Mesothelial cell of epicardium (in vitro differentiated cells): ENCODE measurements at regions not wholly inside any gene's neighbourhood (a gene's known extent, or its start where the extent isn't known, plus 50 kb on each side); places are given as distances from the start of the nearest gene placed in this dataset.

Experiments used
- DNase-seq, 2 experiments: peaks; one replicate each; pipeline ENCODE4 v3.0.0; 2021; ENCODE audit warnings: low spot score in 2 of 2; ENCODE audit not compliant: unreplicated experiment in 2 of 2
- H3K27ac Mint-ChIP-seq: 2 replicates; pipeline ENCODE4 v1.8.0; 2021; ENCODE audit warnings: mixed read lengths
- H3K27me3 Mint-ChIP-seq: 2 replicates; pipeline ENCODE4 v1.8.0; 2021; ENCODE audit warnings: low read depth, mixed read lengths
- H3K36me3 Mint-ChIP-seq: 2 replicates; pipeline ENCODE4 v1.8.0; 2021; ENCODE audit warnings: mixed read lengths
- H3K4me1 Mint-ChIP-seq: 2 replicates; pipeline ENCODE4 v1.8.0; 2021; ENCODE audit warnings: mixed read lengths
- H3K4me3 Mint-ChIP-seq: 2 replicates; pipeline ENCODE4 v1.8.0; 2021; ENCODE audit warnings: mild to moderate bottlenecking, moderate library complexity, mixed read lengths
- H3K9me3 Mint-ChIP-seq: 2 replicates; pipeline ENCODE4 v1.8.0; 2021; ENCODE audit warnings: mixed read lengths
- CTCF ChIP-seq: fragments of 200-600 bp; sonication (generic); IDR thresholded peaks from one replicate; pipeline ENCODE4 v1.5.0; 2021; ENCODE audit warnings: antibody characterized with exemption; ENCODE audit not compliant: unreplicated experiment

- no peaks in the 10 kb centered on the region for H3K9me3 Mint-ChIP-seq
- H3K27me3 Mint-ChIP-seq: peaks cover 37% of the 10 kb centered on the region
- H3K27ac Mint-ChIP-seq: no peak overlapping the region
Measured at GRCh38 chr12:108008163-108008905, 120.8 kb upstream of the WSCD2 start.

GRCh38 chr12:108009442-108010070, 119.5 kb upstream of the WSCD2 start:
- peaks cover 43% of the 10 kb centered on the region for H3K27me3 Mint-ChIP-seq

More at GRCh38 chr12:108008163-108008905, 120.8 kb upstream of the WSCD2 start:
- H3K4me1 Mint-ChIP-seq: no peaks in the 10 kb centered on the region
- DNase-seq: no peak
- TF ChIP-seq CTCF: no peak
- no peaks in the 10 kb centered on the region for H3K36me3 Mint-ChIP-seq
- no peak overlapping the region for H3K4me3 Mint-ChIP-seq

GRCh38 chr12:108016022-108016564, 113.0 kb upstream of the WSCD2 start:
- Mint-ChIP-seq H3K9me3 (no peaks in the 10 kb centered on the region), H3K4me1 (no peaks in the 10 kb centered on the region), H3K27ac (no peak overlapping the region), H3K27me3 (peaks cover 58% of the 10 kb centered on the region), H3K4me3 (no peak overlapping the region), H3K36me3 (no peaks in the 10 kb centered on the region)
- TF ChIP-seq CTCF: no peak
- DNase-seq: no peak

More at GRCh38 chr12:108009442-108010070, 119.5 kb upstream of the WSCD2 start:
- no peak overlapping the region for H3K27ac Mint-ChIP-seq
- H3K4me3 Mint-ChIP-seq: no peak overlapping the region
- TF ChIP-seq CTCF: no peak
- H3K4me1 Mint-ChIP-seq: no peaks in the 10 kb centered on the region
- DNase-seq: no peak
- no peaks in the 10 kb centered on the region for H3K36me3 Mint-ChIP-seq
- H3K9me3 Mint-ChIP-seq: no peaks in the 10 kb centered on the region

GRCh38 chr12:108017472-108018057, 111.5 kb upstream of the WSCD2 start:
- no peak for TF ChIP-seq CTCF
- DNase-seq: no peak
- Mint-ChIP-seq H3K27me3 (peaks cover 49% of the 10 kb centered on the region), H3K36me3 (no peaks in the 10 kb centered on the region), H3K27ac (no peak overlapping the region), H3K4me3 (no peak overlapping the region), H3K4me1 (no peaks in the 10 kb centered on the region), H3K9me3 (no peaks in the 10 kb centered on the region)

GRCh38 chr12:108019862-108020261, 109.2 kb upstream of the WSCD2 start:
- DNase-seq: no peak
- H3K4me1 Mint-ChIP-seq: no peaks in the 10 kb centered on the region

More at GRCh38 chr12:108019862-108020261, 109.2 kb upstream of the WSCD2 start:
- Mint-ChIP-seq H3K4me3 (no peak overlapping the region), H3K27me3 (peaks cover 35% of the 10 kb centered on the region), H3K36me3 (no peaks in the 10 kb centered on the region), H3K9me3 (no peaks in the 10 kb centered on the region), H3K27ac (no peak overlapping the region)
- no peak for TF ChIP-seq CTCF
